ENCODE measurements at regions not wholly inside any gene's neighbourhood (a gene's known extent, or its start where the extent isn't known, plus 50 kb on each side); places are given as distances from the start of the nearest gene placed in this dataset.

DNA sequence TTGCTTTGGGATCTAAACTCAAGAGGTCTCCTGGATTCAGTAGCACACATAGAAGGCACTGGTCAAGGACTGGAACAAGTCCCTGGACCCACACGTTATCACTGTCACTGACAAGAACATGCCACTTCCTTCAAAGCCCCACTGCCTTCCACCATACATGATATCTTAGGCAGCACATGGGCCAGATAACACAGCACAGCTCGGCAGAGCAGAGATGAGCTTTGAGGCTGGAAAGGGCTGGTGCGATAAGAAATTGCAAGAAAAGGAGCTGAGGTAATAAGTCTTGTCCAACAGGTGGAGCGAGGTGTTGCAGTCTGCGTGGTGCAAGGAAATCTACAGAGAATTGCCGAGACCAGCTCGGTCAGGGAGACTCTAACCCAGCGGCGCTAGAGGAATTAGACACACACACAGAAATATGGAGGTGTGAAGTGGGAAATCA lies 139.8 kb upstream of the CDK13 start (continued):
- peak; percentile 98 for TF ChIP-seq PML (IDR thresholded peaks at IDR 0.05; ENCODE audit: low read length)
- no peak for TF ChIP-seq ETS2 (tag; IDR thresholded peaks at IDR 0.05; ENCODE audit: borderline replicate concordance, poor library complexity, severe bottlenecking)
- TF ChIP-seq ZNF780A (CRISPR knock-in tag; IDR thresholded peaks at IDR 0.05), result no peak
- TF ChIP-seq U2AF1 (optimal IDR thresholded peaks at IDR 0.05; ENCODE audit: low read depth, low read length), result no peak
- TF ChIP-seq NELFE (IDR thresholded peaks at IDR 0.05; ENCODE audit: insufficient read depth, insufficient read length), result no peak
- TF ChIP-seq NR3C1 (CRISPR knock-in tag; IDR thresholded peaks at IDR 0.05), result no peak
- TF ChIP-seq RBM22 (IDR thresholded peaks at IDR 0.05; ENCODE audit: low read depth, low read length, poor library complexity, severe bottlenecking), result no peak
- TF ChIP-seq ZNF347 (CRISPR knock-in tag; IDR thresholded peaks at IDR 0.05; ENCODE audit: low read depth), result no peak
- no peak for TF ChIP-seq ERF (CRISPR knock-in tag; IDR thresholded peaks at IDR 0.05)
- TF ChIP-seq SPI1 (IDR thresholded peaks at IDR 0.05; ENCODE audit: borderline replicate concordance, low read depth, low read length), result peak; percentile 76
- peak; percentile 30 to 94; a peak in 3 of 4 replicates for TF ChIP-seq HDAC1 (IDR thresholded peaks at IDR 0.05)
- TF ChIP-seq TBP (optimal IDR thresholded peaks at IDR 0.05; ENCODE audit: low read depth, low read length), result no peak
- TF ChIP-seq, protein P1, sequence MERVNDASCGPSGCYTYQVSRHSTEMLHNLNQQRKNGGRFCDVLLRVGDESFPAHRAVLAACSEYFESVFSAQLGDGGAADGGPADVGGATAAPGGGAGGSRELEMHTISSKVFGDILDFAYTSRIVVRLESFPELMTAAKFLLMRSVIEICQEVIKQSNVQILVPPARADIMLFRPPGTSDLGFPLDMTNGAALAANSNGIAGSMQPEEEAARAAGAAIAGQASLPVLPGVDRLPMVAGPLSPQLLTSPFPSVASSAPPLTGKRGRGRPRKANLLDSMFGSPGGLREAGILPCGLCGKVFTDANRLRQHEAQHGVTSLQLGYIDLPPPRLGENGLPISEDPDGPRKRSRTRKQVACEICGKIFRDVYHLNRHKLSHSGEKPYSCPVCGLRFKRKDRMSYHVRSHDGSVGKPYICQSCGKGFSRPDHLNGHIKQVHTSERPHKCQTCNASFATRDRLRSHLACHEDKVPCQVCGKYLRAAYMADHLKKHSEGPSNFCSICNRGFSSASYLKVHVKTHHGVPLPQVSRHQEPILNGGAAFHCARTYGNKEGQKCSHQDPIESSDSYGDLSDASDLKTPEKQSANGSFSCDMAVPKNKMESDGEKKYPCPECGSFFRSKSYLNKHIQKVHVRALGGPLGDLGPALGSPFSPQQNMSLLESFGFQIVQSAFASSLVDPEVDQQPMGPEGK (CRISPR knock-in tag; IDR thresholded peaks at IDR 0.05; ENCODE audit: borderline replicate concordance), result no peak
- TF ChIP-seq, protein P2, sequence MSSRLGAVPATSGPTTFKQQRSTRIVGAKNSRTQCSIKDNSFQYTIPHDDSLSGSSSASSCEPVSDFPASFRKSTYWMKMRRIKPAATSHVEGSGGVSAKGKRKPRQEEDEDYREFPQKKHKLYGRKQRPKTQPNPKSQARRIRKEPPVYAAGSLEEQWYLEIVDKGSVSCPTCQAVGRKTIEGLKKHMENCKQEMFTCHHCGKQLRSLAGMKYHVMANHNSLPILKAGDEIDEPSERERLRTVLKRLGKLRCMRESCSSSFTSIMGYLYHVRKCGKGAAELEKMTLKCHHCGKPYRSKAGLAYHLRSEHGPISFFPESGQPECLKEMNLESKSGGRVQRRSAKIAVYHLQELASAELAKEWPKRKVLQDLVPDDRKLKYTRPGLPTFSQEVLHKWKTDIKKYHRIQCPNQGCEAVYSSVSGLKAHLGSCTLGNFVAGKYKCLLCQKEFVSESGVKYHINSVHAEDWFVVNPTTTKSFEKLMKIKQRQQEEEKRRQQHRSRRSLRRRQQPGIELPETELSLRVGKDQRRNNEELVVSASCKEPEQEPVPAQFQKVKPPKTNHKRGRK (tag; IDR thresholded peaks at IDR 0.05), result no peak
- no peak for TF ChIP-seq NFIX (CRISPR knock-in tag; IDR thresholded peaks at IDR 0.05; ENCODE audit: low read depth)
- TF ChIP-seq FIP1L1 (IDR thresholded peaks at IDR 0.05; ENCODE audit: low read depth, low read length, poor library complexity, severe bottlenecking), result no peak
- TF ChIP-seq KDM5B (IDR thresholded peaks at IDR 0.05; ENCODE audit: insufficient replicate concordance, low read depth, low read length), result no peak
- no peak for TF ChIP-seq FOXK1 (CRISPR knock-in tag; IDR thresholded peaks at IDR 0.05; ENCODE audit: borderline replicate concordance)

Measured in K562 (cell line).